GM18907 (cell line): ENCODE measurements at regions not wholly inside any gene's neighbourhood (a gene's known extent, or its start where the extent isn't known, plus 50 kb on each side); places are given as distances from the start of the nearest gene placed in this dataset.

Experiments
- ATAC-seq: cut with Tn5 transposase; IDR thresholded peaks from one replicate; pipeline ENCODE4 v1.9.1; 2021; ENCODE audit warnings: mild to moderate bottlenecking, moderate library complexity; ENCODE audit not compliant: unreplicated experiment

DNA sequence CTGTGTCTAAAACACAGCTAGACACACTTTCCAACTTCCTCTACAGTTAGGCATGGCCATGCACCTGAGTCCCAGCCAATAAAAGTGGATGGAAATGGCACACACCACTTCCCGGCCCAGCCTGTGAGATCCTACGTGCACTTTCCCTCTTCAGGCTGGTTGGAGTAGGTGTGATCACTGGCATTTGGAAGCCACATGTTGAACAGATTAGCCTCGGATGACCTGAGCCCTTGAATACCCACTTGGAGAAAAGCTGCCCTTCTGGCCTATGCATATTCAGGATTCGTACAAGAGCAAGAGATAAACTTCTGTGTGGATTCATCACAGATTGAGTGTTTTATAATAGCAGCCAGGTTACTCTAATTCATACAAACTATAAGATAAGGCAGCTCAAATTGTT, 359.0 kb upstream of the SLC30A5 start:
- ATAC-seq: no peak

DNA sequence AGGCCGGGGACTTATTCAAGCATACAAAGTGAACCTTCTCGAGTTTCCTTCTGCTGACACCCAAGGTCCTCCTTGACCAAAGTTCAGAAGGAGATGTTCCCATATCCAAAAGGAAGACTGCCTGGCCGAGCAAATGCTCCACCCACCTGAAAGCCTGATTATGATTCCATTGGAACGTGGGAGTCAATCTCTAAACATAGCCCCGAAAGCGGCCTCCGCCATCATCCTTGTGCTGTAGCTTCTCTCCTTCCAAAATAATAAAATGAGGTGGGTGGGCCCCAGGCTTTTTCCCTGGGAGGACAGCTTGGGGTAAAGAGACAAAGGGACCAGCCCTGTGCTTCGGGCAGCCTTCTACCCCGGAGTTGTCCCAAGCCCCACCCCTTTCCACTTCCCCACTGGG, 355.6 kb upstream of the SLC30A5 start:
- ATAC-seq: no peak

DNA sequence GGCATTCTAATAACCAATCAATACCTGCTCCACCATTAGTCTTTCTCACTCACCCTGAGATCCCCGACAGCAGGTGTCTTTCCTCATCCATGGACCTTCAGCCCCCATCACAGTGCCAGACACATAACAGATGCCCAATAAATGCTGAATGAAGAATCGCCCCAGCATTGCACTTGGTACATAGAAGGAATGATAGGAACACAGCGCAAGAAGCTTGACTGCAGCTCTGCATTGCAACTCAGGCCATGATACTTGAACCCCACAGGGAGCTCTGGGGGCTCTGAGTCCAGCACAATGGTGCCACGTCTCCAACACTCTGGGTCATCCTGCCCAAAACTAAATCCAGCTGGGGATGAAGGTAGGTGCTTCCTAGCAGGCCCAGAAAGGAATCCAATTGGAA, 355.0 kb upstream of the SLC30A5 start:
- ATAC-seq: no peak

DNA sequence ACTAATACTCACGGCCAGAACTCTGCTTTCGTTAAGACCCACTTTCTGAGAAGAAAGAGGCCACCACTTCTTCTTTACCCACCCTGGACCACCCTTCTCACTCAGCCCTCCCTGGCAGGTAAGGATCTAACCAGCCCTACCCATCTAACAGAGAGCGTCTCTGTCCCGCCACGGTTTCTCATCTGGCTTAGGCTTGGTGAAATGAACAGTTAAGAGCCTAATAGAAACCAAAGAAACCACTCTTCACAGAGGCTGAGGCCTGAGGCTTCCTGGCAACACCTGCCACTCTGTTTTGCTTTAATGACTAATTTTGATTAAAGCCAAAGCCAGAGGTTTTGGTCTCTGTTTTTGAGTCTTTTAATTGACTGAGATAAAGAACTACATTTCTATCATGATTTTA, 354.1 kb upstream of the SLC30A5 start:
- peak; percentile 95 for ATAC-seq

DNA sequence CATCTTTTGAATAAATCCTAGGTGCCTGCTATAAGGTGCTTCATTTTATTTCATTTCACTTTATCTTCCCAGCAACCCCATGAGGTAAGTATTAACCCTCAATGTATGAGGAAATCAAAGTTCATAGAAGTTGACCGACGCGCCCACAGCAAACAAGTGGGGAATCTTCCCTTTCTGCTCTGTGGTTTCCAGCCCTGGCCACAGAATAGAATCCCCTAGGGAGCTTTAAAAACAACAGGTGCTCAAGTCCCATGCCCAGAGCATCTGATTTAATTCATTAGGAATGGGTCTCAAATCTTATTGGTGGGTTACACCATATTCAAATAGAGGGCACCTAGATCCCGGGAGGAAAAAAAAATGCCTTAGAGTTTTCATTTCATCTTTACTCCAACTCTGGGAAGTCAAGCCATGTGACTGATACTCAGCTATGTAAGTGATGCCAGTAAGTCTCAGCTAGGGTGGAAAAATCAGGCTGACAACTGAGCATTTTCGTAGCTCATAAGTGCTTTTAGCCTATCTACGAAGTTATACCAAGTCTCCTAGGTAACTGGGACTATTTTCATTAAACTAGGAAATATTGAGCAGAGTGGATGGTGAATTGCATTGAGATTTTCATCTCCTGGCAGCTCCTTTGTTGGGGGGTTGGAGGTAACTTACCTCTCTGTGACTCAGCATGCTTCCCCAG, 353.4 kb upstream of the SLC30A5 start:
- ATAC-seq: peak; percentile 84

DNA sequence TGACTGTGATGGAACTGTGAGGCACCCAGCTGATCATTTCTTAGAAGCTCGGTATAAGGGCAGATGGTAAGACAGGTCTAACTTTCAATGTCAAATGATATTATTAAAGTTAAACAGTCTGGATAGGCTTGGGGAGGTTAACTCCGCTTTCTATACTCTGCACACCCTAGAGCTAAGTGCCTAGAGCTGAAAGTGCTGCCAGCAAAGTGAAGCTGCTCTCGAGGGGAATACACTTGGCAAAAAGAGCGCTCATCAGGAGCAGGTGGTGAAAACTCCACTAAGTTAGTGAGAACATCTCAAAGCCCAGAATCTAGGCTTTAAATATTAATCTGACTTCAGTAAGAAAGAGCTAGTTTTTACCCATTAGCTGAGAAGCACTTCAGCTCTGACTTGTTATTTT, 349.6 kb upstream of the SLC30A5 start:
- no peak for ATAC-seq

DNA sequence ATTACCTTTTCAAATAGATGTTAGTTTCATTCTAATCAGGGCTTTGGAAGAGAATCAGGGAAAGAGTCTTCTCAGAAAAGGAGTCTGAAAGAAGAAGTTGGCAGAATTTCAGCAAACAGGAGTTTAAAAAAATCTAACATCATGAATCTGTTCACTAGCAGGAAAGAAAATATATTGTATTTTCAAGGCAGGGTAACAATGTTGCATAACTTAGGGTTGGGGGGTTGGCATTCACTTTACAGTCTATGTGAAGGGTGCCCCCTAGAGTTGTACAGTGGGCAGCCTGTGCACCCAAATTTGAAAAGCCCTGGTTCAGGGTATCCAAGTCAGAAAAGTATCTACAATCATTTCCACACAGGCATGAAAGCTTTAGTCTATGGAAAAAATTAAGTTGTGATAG, 348.4 kb upstream of the SLC30A5 start:
- ATAC-seq: no peak

DNA sequence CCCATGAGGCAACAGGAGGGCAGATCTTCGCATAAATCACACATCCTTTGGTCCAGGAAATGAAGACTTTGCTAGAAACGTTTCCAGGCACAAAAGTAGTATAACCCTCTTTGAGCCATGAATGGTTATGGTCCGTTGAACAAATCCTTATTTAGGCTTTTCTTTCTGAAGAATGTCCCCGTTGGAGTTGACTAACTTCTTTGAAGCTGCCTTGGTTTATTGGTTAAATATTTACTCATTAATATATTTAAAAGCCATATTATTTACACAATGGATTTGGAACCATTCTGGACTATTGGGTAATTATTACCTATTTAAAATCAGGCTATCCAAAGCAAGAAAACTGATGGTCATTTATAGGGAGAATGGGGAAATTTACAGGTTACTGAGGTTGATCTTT, 347.6 kb upstream of the SLC30A5 start:
- no peak for ATAC-seq

DNA sequence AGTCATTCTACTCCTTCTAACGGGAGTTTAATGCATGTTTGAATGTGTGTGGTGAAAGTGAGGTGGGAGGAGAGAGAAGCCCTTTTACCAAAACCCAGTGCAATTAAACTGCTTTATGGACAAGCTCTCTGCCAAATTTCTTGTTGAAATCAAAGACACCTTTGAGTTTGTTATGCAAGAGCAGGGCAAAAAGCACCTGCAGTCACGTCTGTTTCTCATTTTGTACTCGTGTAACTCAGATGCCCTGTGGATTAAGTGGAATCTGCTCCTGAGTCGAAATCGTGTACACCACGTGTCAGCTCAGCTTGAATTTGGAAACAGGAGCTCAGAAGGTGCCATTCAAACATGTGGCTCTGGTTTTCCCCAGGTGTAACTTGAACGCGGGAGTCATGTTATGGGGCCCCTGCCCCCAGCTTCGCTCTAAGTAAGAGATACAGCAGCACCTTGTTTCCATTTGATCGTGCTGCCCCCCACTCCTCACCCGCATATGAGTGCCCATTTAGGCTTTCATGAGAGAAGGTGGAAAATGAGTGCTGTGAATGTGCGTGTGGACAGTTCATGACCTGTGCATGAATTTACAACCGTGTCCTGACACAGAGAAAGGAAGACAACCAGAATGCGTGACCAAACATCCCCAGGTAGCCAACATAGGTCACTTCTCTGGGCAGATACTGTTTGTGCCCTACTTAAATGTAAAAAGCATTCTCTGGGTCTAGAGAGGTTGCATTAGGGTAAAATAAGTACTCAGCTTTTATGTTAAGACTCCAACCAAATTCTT, 347.0 kb upstream of the SLC30A5 start:
- no peak for ATAC-seq

DNA sequence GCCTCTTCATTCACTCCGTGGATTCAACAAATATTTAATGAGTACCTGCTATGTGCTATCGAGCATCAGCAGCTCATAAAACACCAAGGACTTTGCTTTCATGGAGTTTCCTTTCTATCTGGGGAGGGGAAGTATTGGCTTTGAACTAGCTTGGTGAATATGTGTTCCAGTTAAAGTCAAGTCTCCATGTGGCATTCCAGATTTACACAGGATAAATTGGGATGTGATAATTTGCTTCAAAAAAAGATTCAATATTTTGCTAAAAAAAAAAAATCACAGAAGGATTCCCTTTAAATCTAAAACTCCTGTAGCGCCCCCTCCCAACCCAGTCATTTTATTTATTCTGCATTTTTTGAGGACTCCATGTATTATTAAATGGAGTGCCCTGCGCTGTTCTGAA, 346.3 kb upstream of the SLC30A5 start:
- no peak for ATAC-seq

DNA sequence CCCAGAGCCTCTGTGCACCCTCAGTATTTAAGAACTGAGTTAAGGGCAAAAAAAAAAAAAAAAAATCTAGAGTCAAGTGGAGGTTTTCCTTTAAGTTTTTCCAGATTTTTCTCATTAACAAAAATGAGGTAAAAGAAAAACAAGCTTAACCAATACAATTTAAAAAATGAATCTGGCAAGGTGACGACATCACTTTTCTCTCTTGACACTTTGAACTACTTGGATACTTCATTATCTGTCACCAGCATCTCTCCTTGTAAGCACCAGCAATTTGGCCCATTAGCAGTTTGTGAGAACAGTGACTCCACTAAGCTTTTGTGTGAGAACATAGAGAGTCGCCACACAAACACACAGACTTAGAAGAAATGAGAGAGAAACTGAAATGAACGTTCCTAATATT, 345.7 kb upstream of the SLC30A5 start:
- ATAC-seq: no peak

DNA sequence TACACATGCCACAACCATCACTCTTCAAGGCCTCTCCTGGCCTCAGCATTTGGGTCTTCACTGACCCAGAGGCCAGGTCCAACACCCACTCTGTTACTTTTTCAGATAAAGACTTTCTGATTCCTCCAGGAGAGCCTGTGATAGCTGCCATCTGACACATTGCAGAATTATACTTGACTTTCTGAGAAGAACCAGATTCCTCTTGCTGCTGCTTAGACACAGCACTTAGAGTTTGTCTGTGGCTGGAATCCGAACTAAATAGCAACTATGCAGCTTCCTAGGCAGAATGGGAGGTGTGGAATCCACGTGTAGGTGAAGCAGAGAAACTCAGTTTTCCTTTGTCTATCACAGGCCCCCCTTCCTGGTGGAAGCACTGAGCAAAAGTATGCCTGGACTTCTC, 344.7 kb upstream of the SLC30A5 start:
- no peak for ATAC-seq

DNA sequence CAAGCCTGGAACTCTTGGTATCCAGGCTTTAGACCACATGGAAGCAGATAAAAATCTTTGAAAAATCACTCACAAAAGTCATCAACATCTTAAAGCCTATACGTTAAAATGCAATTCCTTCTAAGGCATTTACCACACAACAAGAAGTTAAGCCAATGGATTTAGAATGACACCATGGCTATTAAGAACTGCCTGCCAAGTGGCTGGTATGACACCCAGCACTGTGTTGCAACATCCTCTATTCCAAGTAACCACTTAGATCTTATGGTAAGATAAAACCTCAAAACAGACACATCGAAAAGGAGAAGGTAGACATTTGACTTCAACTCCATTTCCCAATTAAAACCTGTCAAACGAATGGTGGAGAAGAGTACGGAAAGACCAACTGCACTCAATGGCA, 344.2 kb upstream of the SLC30A5 start:
- no peak for ATAC-seq

DNA sequence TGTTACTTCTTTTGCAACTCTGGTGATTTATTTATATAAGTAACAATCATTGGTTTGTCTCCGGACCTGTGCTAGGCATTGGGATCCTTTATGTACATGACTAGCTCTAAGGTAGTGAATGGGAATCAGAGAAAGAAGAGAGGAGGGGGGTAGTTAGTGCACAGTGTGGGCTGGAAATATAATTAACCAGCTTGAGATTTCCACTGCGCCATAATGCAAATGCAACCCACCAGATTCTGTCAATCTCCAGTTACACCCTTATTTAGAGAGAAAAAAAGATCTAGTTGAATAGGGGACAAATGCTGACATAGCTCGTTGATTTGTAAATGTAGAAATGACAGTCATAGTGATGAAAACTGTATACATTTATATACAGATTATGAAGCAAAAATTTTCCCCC, 342.2 kb upstream of the SLC30A5 start:
- ATAC-seq: no peak

DNA sequence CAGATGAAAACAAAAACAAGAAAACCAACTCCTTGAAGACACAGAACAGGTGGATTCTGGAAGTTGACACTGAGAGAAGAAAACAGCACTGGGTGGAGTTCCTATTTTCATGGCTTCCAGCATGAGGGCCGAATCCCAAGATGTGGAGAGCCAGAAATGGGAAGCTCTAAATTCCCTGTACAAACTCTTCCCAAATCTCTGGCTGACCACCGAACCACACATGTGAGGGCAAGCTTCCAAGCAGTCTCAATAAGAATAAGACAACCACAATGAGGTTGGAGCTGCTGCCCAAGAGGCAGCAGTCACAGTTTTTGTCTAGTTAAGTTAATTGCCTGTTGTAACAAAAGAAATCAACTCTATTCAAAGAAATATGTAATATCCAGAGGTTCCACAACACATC, 339.3 kb upstream of the SLC30A5 start:
- ATAC-seq: no peak

DNA sequence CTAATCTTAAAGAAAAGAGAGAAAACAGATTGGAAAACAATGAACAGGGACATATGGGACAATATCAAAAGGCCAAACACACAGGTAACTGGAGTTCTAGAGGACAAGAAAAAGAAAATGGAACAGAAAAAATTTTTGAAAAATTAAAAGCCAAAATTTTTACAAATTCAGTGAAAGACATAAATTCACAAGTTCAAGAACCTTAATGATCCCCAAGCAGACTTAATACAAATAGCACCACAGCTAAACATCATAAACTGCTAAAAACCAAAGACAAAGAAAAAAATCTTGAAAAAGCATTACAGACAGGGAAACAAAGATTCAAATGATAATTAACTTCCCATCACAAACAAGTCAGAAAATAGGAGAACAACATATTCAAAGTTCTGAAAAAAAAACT, 338.5 kb upstream of the SLC30A5 start:
- no peak for ATAC-seq

DNA sequence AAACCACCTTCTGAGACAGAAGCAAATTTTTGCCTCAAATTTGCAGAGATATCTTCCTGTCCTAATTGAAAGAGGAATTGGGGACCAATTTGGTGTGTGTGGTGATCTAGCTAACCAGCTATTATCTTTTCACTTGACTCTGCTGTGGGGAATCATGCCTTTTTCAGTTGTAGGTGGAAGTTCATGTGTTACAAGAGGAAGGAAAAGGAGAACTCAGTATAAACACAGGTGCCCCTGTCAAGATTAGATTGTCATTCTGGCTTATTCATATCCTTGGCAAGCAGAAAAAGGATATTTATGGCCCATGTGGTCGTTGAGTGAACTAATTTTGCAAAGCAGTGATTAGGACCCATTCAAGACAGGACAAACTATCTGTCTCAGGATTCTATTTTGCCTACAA, 336.8 kb upstream of the SLC30A5 start:
- ATAC-seq: no peak

DNA sequence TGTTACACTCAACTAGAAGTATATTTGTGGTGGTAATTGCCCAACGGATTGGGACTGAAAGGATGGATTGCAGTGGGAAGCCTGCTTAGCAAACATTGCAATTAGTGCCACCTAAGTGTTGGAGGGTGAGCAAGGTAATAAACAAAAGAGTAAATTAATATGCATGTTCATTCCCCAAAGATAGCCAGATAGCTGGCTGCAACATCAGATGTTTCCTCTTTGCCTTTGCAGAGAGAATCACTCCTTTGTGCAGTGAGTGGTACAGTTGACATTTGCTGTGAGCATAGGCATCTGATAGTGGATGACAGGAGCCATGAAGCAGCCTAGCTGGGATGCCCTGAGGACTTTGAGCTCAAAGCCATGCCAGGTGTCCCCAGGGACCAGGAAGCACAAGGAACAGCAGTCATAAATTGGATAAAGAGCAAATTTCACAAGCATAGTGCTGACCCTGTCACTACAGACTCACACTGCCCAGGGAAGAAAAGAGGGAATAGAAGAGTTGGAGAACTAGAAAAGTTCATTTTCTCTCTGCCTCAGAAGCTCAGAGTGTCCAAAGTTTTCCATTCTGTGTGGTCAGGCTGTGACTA, 336.1 kb upstream of the SLC30A5 start:
- ATAC-seq: no peak

DNA sequence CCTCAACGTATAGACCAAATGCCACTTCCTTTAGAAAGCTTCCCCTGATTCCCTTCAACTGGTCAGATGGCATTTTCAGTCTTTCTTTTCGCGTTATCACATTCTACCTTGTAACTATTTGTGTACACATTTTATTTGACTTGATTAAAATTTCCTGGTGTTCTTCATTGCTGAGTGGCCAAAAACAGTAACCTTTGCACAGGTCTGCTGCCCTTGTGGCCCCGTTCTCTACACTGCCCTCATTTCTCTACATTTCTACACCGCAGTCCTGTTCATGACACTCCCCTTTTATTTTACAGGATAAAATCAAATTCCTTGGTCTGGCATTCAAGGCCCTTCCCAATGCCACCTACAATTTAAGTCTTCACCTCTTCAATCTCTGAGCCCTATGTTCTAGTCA, 334.2 kb upstream of the SLC30A5 start:
- ATAC-seq: no peak

DNA sequence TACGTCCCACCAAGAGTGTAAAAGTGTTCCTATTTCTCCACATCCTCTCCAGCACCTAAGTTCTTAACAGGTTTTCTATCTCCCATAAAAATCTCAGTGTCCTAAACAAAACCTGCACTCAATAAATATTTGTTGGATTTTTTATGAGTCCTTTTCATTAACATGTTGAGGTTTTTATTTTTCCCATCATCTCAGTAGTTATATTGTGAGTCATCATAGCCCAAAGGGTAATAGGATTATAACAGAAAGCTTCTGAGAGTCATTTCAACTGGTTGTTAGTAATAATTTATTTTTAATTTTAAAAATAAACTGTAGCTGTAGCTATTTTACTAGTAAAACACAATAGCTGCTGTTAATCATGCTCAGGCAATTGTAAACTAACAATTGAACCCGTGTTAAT, 331.6 kb upstream of the SLC30A5 start:
- ATAC-seq: no peak

DNA sequence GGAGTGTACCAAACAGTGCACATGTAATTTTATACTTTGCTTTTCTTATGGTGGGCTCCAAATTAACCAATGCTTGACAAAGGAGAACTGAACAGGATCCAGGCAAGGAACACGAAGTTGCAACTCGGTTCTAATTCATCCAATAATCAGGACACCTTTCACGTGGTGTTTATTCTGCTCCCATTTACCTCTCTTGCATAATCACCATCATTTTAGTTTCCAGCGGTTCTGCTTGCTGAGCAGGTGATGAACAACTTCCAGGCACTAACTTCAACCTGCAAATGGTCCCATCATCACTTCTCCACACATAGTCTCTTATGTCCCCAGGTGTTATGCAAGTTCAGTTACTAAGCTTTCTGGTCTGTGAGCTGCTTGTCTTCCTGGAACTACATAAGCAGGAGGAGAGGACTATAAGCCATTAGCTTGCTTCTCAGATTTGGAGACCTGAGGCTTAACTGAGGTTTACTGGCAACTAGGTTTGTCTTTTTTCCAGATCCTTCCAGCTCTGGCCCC, 326.8 kb upstream of the SLC30A5 start:
- ATAC-seq: no peak

DNA sequence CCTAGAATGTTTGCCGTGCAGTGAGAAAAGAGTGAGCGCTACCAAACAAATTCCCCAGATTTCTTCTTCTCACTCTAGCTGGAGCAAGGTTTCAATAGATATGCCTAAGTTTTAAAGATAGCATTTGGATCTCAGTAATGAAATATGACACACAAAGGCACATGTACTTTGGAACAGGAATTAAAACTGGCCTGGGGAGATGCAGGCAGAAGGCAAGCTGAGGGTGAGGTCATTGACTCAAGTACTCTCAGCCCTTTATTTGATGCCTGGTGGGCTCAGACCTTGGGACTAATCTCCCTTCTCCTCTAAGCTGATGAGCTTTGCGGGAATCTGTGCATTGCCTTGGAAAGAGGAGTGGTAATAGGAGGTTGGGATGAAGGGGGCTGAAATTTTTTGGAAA, 323.3 kb upstream of the SLC30A5 start:
- ATAC-seq: no peak
